K562 (cell line): ENCODE measurements at regions not wholly inside any gene's neighbourhood (a gene's known extent, or its start where the extent isn't known, plus 50 kb on each side); places are given as distances from the start of the nearest gene placed in this dataset.

Experiments used
- ATAC-seq: fragments of 200-7000 bp; cut with Tn5 transposase; 3 replicates; pipeline ENCODE4 v1.9.1; 2020; ENCODE audit warnings: moderate library complexity
- BruUV-seq: library from RNA; stranded (reverse); fragments of 400-500 nt; replicated peaks from 2 replicates; lab custom pipeline; 2021; lab: Mats Ljungman, UMichigan
- CTCF ChIA-PET: fragments of 300-600 bp; formaldehyde crosslinking; extraction: SDS; loops from one replicate; lab custom pipeline; 2021; ENCODE audit warnings: low intra/inter-chr PET ratio; lab: Yijun Ruan, JAX
- POLR2A ChIA-PET: fragments of 300-600, 350-650 bp; sonication (Branson Sonifier 250); formaldehyde crosslinking; extraction: SDS; loops from one replicate; lab custom pipeline; 2021; ENCODE audit warnings: antibody characterized with exemption, inconsistent platforms; lab: Yijun Ruan, JAX
- DNase-seq, 4 experiments: peaks; one replicate each; pipeline versions ENCODE4 v3.0.0 to v3.0.0-alpha.2; 2011 to 2018; ENCODE audit warnings: low spot score in 3 of 4, mixed read lengths in 3 of 4; ENCODE audit errors: extremely low read depth in 1 of 4
- FAIRE-seq: peaks from 2 replicates; lab custom pipeline; 2011; peaks lifted over from hg19 to GRCh38; lab: Jason Lieb, UNC
- H2AFZ ChIP-seq: 2 replicates; pipeline ENCODE4 v1.6.0; 2011; ENCODE audit warnings: low read depth, low read length, control low read depth, inconsistent platforms
- H3K27ac ChIP-seq: fragments of 200-600 bp; 3 replicates; pipeline ENCODE4 v1.8.0; 2011; ENCODE audit warnings: low read depth, mild to moderate bottlenecking, control low read depth, inconsistent platforms, low read length, moderate library complexity, mixed read lengths; ENCODE audit errors: extremely low read depth
- H3K27me3 ChIP-seq, 2 experiments: fragments of 300-600 bp in 1 of 2; 2 replicates in 1 of 2; 3 replicates in 1 of 2; pipeline versions ENCODE4 v1.6.0 to v1.8.0; 2011; ENCODE audit warnings: inconsistent platforms in 2 of 2, low read length in 2 of 2, mild to moderate bottlenecking in 1 of 2, mixed read lengths in 1 of 2, moderate library complexity in 1 of 2; ENCODE audit not compliant: control insufficient read depth in 2 of 2, insufficient read depth in 2 of 2
- H3K36me3 ChIP-seq: fragments of 300-600 bp; 3 replicates; pipeline ENCODE4 v1.8.0; 2011; ENCODE audit warnings: mild to moderate bottlenecking, low read length, inconsistent platforms; ENCODE audit not compliant: control insufficient read depth, insufficient read depth
- H3K4me1 ChIP-seq, 2 experiments: fragments of 200-600 bp in 1 of 2; replicated peaks in 1 of 2; 2 replicates in 1 of 2; 3 replicates in 1 of 2; pipeline versions ENCODE4 v1.5.1 to v1.8.0; 2011; ENCODE audit warnings: inconsistent platforms in 2 of 2, low read length in 2 of 2, mild to moderate bottlenecking in 1 of 2, mixed read lengths in 1 of 2, moderate library complexity in 1 of 2; ENCODE audit not compliant: control insufficient read depth in 2 of 2, insufficient read depth in 2 of 2
- H3K4me2 ChIP-seq: 2 replicates; pipeline ENCODE4 v1.6.1; 2011; ENCODE audit warnings: low read length, control low read depth, inconsistent platforms, mixed read lengths; ENCODE audit not compliant: insufficient read depth
- H3K4me3 ChIP-seq: fragments of 200-600 bp; sonication (generic), shearing (Covaris generic); 2 replicates; pipeline ENCODE4 v1.5.1; 2016; ENCODE audit warnings: control low read depth, inconsistent platforms
- H3K79me2 ChIP-seq: fragments of 200-600 bp; 3 replicates; pipeline ENCODE4 v1.8.0; 2011; ENCODE audit warnings: low read length, inconsistent platforms; ENCODE audit not compliant: control insufficient read depth, insufficient read depth
- H3K9ac ChIP-seq, 2 experiments: 2 replicates each; pipeline versions ENCODE4 v1.6.0 to v1.6.1; 2011; ENCODE audit warnings: low read depth in 2 of 2, low read length in 2 of 2, control low read depth in 1 of 2, inconsistent platforms in 1 of 2, mild to moderate bottlenecking in 1 of 2, mixed read lengths in 1 of 2; ENCODE audit not compliant: insufficient read depth in 1 of 2
- H3K9me1 ChIP-seq: one replicate; pipeline ENCODE4 v1.6.0; 2011; ENCODE audit warnings: inconsistent platforms, mild to moderate bottlenecking, low read length, moderate library complexity; ENCODE audit not compliant: control insufficient read depth, insufficient read depth
- H3K9me3 ChIP-seq: replicated peaks from 2 replicates; pipeline ENCODE4 v1.5.1; 2011; ENCODE audit warnings: low read depth, low read length, inconsistent platforms; ENCODE audit not compliant: control insufficient read depth, insufficient read depth
- H4K20me1 ChIP-seq: replicated peaks from 2 replicates; pipeline ENCODE4 v1.6.1; 2011; ENCODE audit warnings: low read length, inconsistent platforms, mixed read lengths; ENCODE audit not compliant: control insufficient read depth, insufficient read depth
- CCNT2 ChIP-seq: IDR thresholded peaks from 2 replicates; pipeline ENCODE4 v1.6.1; 2011; ENCODE audit warnings: borderline replicate concordance, low read depth, mild to moderate bottlenecking, moderate library complexity, mixed read lengths, low read length; ENCODE audit not compliant: insufficient read length; ENCODE audit errors: extremely low read depth
- ETV5 ChIP-seq: sonication (generic); formaldehyde crosslinking; IDR thresholded peaks from 2 replicates; pipeline ENCODE4 v1.4.0; 2020; ENCODE audit warnings: low read depth, mild to moderate bottlenecking, missing genetic modification reagents
- HBP1 ChIP-seq: fragments of 450-650 bp; formaldehyde crosslinking; IDR thresholded peaks from 2 replicates; pipeline ENCODE4 v1.4.0; 2022; ENCODE audit warnings: missing genetic modification characterization
- HDAC8 ChIP-seq: fragments of 450-650 bp; IDR thresholded peaks from 2 replicates; pipeline ENCODE4 v1.6.1; 2016; ENCODE audit warnings: mild to moderate bottlenecking, missing genetic modification characterization, moderate library complexity, missing compliant biosample characterization
- MYC ChIP-seq, 2 experiments: fragments of 250-450 bp in 1 of 2; sonication (Bioruptor Pico) in 1 of 2; IDR thresholded peaks; 2 replicates each; pipeline versions ENCODE4 v1.5.1 to v1.6.1; 2012 to 2021; ENCODE audit warnings: low read depth in 2 of 2, borderline replicate concordance in 1 of 2, improper control_type of control experiment in 1 of 2, low read length in 1 of 2, mild to moderate bottlenecking in 1 of 2, moderate library complexity in 1 of 2
- PTRF ChIP-seq: fragments of 450-650 bp; IDR thresholded peaks from 2 replicates; pipeline ENCODE4 v1.6.1; 2016; ENCODE audit warnings: mild to moderate bottlenecking, missing genetic modification characterization, missing compliant biosample characterization
- RCOR1 ChIP-seq, 2 experiments: IDR thresholded peaks; 2 replicates each; pipeline ENCODE4 v1.6.1; 2012; ENCODE audit warnings: low read depth in 2 of 2, low read length in 2 of 2, borderline replicate concordance in 1 of 2, improper control_type of control experiment in 1 of 2
- SPI1 ChIP-seq: IDR thresholded peaks from 2 replicates; pipeline ENCODE4 v1.6.1; 2011; ENCODE audit warnings: low read depth, low read length, control low read depth, borderline replicate concordance
- TAL1 ChIP-seq: fragments of 450-650 bp; IDR thresholded peaks from 2 replicates; pipeline ENCODE4 v1.6.1; 2016; ENCODE audit warnings: mild to moderate bottlenecking
- ZNF217 ChIP-seq: sonication (generic); formaldehyde crosslinking; IDR thresholded peaks from 2 replicates; pipeline ENCODE4 v1.8.0; 2022; ENCODE audit warnings: mild to moderate bottlenecking, missing genetic modification reagents
- ZNF561 ChIP-seq: fragments of 450-650 bp; formaldehyde crosslinking; conservative IDR thresholded peaks from 2 replicates; pipeline ENCODE4 v1.4.0; 2020; ENCODE audit warnings: mild to moderate bottlenecking, moderate library complexity
- ZNF655 ChIP-seq: fragments of 250-450 bp; sonication (Bioruptor Pico); IDR thresholded peaks from 2 replicates; pipeline ENCODE4 v1.5.0; 2021
- WGBS: fragments of 100-300 bp; shearing (Covaris generic); methylation state at CpG from one replicate; pipeline ENCODE4 v1.1.6; 2016; ENCODE audit warnings: low coverage, mixed read lengths; ENCODE audit not compliant: insufficient coverage; ENCODE audit errors: missing lambda C conversion rate; 5-methylcytosine and 5-hydroxymethylcytosine counted together
- in situ Hi-C: fragments of 300-500 bp; cut with MboI; formaldehyde crosslinking; loops from 4 replicates; pipeline ENCODE4 v1.15.0; 2018; ENCODE audit warnings: inconsistent platforms, mixed read lengths
- intact Hi-C: fragments of 100-400 bp; cut with micrococcal nuclease; formaldehyde crosslinking; loops from 2 replicates; pipeline ENCODE4 v1.14.2; 2022

DNA sequence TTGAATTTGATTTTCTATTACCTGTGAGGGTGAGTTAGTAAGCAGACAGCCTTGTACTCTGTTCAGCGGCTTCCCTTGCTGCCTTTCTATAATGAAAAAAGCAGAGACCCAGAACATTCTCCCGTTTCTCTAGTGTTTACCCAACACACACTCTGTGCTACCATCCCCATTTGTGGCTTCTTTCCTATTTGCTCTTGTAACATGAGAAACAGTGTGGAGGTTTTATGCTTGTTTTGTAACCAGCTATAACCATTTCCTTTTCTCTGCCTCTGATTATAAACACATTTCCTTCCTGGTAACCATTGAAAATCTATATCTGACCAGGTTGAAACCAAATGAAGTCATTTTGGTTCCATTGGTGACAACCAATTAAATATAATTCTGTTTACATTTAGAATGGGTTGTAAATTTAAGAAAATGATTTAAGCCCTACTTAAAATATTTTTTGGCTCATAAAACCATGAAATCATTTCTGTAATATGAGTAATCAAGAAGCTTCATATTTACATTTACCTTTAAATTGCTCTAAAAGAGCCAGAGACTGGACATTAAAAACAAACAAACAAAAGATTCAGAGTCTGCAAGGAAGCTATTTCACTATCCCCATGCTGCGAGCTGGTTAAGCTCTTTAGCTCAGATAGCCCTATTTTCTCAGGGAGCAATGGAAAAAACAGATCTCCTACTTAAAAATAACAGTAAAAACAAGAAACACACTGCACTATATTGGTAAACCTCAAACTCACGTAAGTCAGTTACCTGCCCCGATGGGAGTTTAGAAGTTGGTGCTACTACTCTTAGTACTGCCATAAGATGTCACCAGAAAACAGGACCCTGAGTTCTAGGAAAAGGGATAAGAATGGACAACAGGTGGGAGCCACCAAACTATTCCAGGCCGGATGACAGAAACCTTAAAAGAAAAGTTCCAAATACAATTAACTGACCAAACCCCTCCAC lies 206.5 kb upstream of the EEA1 start:
- Histone ChIP-seq H3K4me1 (peaks cover 0 to 14% of the 10 kb centered on the region in 2 experiments; a peak in 3 of 5 replicates), H3K9me3 (no peaks in the 10 kb centered on the region), H4K20me1 (no peaks in the 10 kb centered on the region), H3K27ac (no peak overlapping the region), H3K36me3 (no peaks in the 10 kb centered on the region), H3K9me1 (no peaks in the 10 kb centered on the region), H2AFZ (peak overlapping the region; percentile 42; the same call in 1 of the 2 replicates), H3K9ac (no peak overlapping the region), H3K79me2 (no peaks in the 10 kb centered on the region), H3K4me3 (no peak overlapping the region), H3K4me2 (no peak overlapping the region), H3K27me3 (no peaks in the 10 kb centered on the region)
- ChIA-PET POLR2A (interaction anchor here (0.6 to 1.1 kb wide), 2 partner anchors 18 to 912 kb away, joined by 3 read pairs; no protein-coding TSS in a partner anchor), CTCF (no interaction called here)
- BruUV-seq = no TSS peak
- DNase-seq = no peak
- in situ Hi-C loops (no loop called here), intact Hi-C loops (no loop called here)
- 65% methylated on average over 6 of the region's 6 CpGs for WGBS
- no peak for TF ChIP-seq ETV5
- TF ChIP-seq ZNF561 (CRISPR knock-in tag) = no peak
- TF ChIP-seq HDAC8 (tag) = no peak
- no peak for TF ChIP-seq CCNT2
- no peak for TF ChIP-seq HBP1
- no peak for TF ChIP-seq PTRF (tag)
- no peak for TF ChIP-seq SPI1
- TF ChIP-seq RCOR1 (IDR thresholded peaks at IDR 0.05; ENCODE audit: borderline replicate concordance in 1 of 2, low read depth in 2 of 2, low read length in 2 of 2) = no peak
- no peak for TF ChIP-seq TAL1
- TF ChIP-seq ZNF655 (CRISPR knock-in tag) = no peak
- no peak for TF ChIP-seq ZNF217
- TF ChIP-seq MYC (IDR thresholded peaks at IDR 0.05; ENCODE audit: low read depth, low read length) = no peak
- TF ChIP-seq MYC (CRISPR knock-in tag; IDR thresholded peaks at IDR 0.05; ENCODE audit: borderline replicate concordance, low read depth) = no peak
- FAIRE-seq = no peak
- no peak for ATAC-seq
